K562 (cell line): ENCODE measurements at regions not wholly inside any gene's neighbourhood (a gene's known extent, or its start where the extent isn't known, plus 50 kb on each side); places are given as distances from the start of the nearest gene placed in this dataset.

ENCODE experiments used
- DACH1 ChIP-seq: fragments of 450-650 bp; IDR thresholded peaks from 2 replicates; pipeline ENCODE4 v1.6.1; 2018; ENCODE audit not compliant: partially characterized antibody
- FOS ChIP-seq: IDR thresholded peaks from 3 replicates; pipeline ENCODE4 v1.6.1; 2011; ENCODE audit not compliant: insufficient read length; ENCODE audit errors: extremely low read depth
- NR2F6 ChIP-seq: fragments of 450-650 bp; formaldehyde crosslinking; IDR thresholded peaks from 2 replicates; pipeline ENCODE4 v1.4.0; 2020; ENCODE audit warnings: mild to moderate bottlenecking
- POLR2A ChIP-seq: fragments of 450-650 bp; conservative IDR thresholded peaks from 2 replicates; pipeline ENCODE4 v1.6.1; 2016
- PTBP1 ChIP-seq: fragments of 200-400 bp; formaldehyde crosslinking; IDR thresholded peaks from 2 replicates; pipeline ENCODE4 v1.6.1; 2017; ENCODE audit warnings: low read depth, low read length
- RAD21 ChIP-seq, 2 experiments: fragments of 250-450 bp in 1 of 2; fragments of 450-650 bp in 1 of 2; sonication (Bioruptor Pico) in 1 of 2; formaldehyde crosslinking in 1 of 2; IDR thresholded peaks in 1 of 2; conservative IDR thresholded peaks in 1 of 2; 2 replicates each; pipeline versions ENCODE4 v1.4.0 to v1.8.0; 2020 to 2022; ENCODE audit warnings: mild to moderate bottlenecking in 2 of 2, moderate library complexity in 1 of 2
- TF ChIP-seq, protein P1 (sequence below): fragments of 250-450 bp; sonication (Bioruptor Pico); IDR thresholded peaks from 2 replicates; pipeline ENCODE4 v1.5.0; 2020; ENCODE audit warnings: mild to moderate bottlenecking, borderline replicate concordance
- TF ChIP-seq, protein P2 (sequence below), 3 experiments: IDR thresholded peaks in 2 of 3; conservative IDR thresholded peaks in 1 of 3; 2 replicates each; pipeline ENCODE4 v1.5.1; 2011 to 2012; ENCODE audit warnings: low read length in 3 of 3, mild to moderate bottlenecking in 3 of 3, control low read depth in 2 of 3, improper control_type of control experiment in 1 of 3, inconsistent platforms in 1 of 3, low read depth in 1 of 3, mixed read lengths in 1 of 3, moderate library complexity in 1 of 3; ENCODE audit not compliant: insufficient read depth in 2 of 3
- TF ChIP-seq, protein P3 (sequence below): sonication (generic); formaldehyde crosslinking; IDR thresholded peaks from 2 replicates; pipeline ENCODE4 v1.9.0; 2022; ENCODE audit warnings: mild to moderate bottlenecking, missing genetic modification reagents
- TF ChIP-seq, protein P4 (sequence below): fragments of 250-450 bp; sonication (Bioruptor Pico); IDR thresholded peaks from 2 replicates; pipeline ENCODE4 v1.8.0; 2021; ENCODE audit warnings: mild to moderate bottlenecking, moderate library complexity
- TF ChIP-seq, protein P5 (sequence below): fragments of 450-650 bp; formaldehyde crosslinking; IDR thresholded peaks from 2 replicates; pipeline ENCODE4 v1.4.0; 2022; ENCODE audit warnings: missing genetic modification characterization

DNA sequence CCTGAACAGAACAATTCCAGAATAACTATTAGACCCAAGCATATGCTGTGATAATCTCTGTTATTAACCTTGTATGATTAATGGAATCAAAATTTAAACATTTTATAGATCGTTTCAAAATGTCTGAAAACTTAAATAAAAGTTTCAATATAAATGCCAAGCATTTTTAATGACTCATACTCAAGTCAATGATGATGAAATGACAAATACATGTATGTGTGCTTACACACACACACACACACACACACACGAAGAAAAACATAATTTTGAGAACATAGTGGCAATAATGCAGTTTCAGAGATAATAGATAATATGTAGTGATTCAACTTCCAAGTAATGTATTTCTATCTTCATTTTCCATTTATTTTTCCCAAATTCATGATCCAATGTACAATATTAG is 384.9 kb upstream of the FOXG1 start:
- TF ChIP-seq, protein P1, sequence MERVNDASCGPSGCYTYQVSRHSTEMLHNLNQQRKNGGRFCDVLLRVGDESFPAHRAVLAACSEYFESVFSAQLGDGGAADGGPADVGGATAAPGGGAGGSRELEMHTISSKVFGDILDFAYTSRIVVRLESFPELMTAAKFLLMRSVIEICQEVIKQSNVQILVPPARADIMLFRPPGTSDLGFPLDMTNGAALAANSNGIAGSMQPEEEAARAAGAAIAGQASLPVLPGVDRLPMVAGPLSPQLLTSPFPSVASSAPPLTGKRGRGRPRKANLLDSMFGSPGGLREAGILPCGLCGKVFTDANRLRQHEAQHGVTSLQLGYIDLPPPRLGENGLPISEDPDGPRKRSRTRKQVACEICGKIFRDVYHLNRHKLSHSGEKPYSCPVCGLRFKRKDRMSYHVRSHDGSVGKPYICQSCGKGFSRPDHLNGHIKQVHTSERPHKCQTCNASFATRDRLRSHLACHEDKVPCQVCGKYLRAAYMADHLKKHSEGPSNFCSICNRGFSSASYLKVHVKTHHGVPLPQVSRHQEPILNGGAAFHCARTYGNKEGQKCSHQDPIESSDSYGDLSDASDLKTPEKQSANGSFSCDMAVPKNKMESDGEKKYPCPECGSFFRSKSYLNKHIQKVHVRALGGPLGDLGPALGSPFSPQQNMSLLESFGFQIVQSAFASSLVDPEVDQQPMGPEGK (CRISPR knock-in tag): no peak
- TF ChIP-seq, protein P2, sequence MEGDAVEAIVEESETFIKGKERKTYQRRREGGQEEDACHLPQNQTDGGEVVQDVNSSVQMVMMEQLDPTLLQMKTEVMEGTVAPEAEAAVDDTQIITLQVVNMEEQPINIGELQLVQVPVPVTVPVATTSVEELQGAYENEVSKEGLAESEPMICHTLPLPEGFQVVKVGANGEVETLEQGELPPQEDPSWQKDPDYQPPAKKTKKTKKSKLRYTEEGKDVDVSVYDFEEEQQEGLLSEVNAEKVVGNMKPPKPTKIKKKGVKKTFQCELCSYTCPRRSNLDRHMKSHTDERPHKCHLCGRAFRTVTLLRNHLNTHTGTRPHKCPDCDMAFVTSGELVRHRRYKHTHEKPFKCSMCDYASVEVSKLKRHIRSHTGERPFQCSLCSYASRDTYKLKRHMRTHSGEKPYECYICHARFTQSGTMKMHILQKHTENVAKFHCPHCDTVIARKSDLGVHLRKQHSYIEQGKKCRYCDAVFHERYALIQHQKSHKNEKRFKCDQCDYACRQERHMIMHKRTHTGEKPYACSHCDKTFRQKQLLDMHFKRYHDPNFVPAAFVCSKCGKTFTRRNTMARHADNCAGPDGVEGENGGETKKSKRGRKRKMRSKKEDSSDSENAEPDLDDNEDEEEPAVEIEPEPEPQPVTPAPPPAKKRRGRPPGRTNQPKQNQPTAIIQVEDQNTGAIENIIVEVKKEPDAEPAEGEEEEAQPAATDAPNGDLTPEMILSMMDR (IDR thresholded peaks at IDR 0.05 in 2 of 3, conservative IDR thresholded peaks at IDR 0.05 in 1 of 3; ENCODE audit: insufficient read depth in 2 of 3, low read depth in 1 of 3, low read length in 3 of 3): no peak
- TF ChIP-seq DACH1 (no peak), PTBP1 (no peak), RAD21 (CRISPR knock-in tag; conservative IDR thresholded peaks at IDR 0.05 in 1 of 2, IDR thresholded peaks at IDR 0.05 in 1 of 2) (no peak), NR2F6 (CRISPR knock-in tag) (no peak), FOS (no peak), POLR2A (no peak)
- TF ChIP-seq, protein P3, sequence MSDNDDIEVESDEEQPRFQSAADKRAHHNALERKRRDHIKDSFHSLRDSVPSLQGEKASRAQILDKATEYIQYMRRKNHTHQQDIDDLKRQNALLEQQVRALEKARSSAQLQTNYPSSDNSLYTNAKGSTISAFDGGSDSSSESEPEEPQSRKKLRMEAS: no peak
- TF ChIP-seq, protein P4, sequence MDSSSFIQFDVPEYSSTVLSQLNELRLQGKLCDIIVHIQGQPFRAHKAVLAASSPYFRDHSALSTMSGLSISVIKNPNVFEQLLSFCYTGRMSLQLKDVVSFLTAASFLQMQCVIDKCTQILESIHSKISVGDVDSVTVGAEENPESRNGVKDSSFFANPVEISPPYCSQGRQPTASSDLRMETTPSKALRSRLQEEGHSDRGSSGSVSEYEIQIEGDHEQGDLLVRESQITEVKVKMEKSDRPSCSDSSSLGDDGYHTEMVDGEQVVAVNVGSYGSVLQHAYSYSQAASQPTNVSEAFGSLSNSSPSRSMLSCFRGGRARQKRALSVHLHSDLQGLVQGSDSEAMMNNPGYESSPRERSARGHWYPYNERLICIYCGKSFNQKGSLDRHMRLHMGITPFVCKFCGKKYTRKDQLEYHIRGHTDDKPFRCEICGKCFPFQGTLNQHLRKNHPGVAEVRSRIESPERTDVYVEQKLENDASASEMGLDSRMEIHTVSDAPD (CRISPR knock-in tag): no peak
- TF ChIP-seq, protein P5, sequence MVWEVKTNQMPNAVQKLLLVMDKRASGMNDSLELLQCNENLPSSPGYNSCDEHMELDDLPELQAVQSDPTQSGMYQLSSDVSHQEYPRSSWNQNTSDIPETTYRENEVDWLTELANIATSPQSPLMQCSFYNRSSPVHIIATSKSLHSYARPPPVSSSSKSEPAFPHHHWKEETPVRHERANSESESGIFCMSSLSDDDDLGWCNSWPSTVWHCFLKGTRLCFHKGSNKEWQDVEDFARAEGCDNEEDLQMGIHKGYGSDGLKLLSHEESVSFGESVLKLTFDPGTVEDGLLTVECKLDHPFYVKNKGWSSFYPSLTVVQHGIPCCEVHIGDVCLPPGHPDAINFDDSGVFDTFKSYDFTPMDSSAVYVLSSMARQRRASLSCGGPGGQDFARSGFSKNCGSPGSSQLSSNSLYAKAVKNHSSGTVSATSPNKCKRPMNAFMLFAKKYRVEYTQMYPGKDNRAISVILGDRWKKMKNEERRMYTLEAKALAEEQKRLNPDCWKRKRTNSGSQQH (CRISPR knock-in tag): no peak
